MG63 (cell line): ENCODE measurements at regions not wholly inside any gene's neighbourhood (a gene's known extent, or its start where the extent isn't known, plus 50 kb on each side); places are given as distances from the start of the nearest gene placed in this dataset.

ENCODE experiments used
- DNase-seq: peaks from one replicate; pipeline ENCODE4 v3.0.0-alpha.2; 2020
- H3K27me3 ChIP-seq: fragments of 250-450 bp; sonication (Bioruptor Pico); 2 replicates; pipeline ENCODE4 v1.5.1; 2020; ENCODE audit warnings: mild to moderate bottlenecking, moderate library complexity
- H3K36me3 ChIP-seq: fragments of 250-450 bp; sonication (Bioruptor Pico); 2 replicates; pipeline ENCODE4 v1.5.1; 2020; ENCODE audit warnings: mild to moderate bottlenecking, moderate library complexity
- H3K4me3 ChIP-seq: fragments of 250-450 bp; sonication (Bioruptor Pico); 2 replicates; pipeline ENCODE4 v1.5.1; 2020; ENCODE audit warnings: mild to moderate bottlenecking, moderate library complexity
- H3K9me3 ChIP-seq: fragments of 250-450 bp; sonication (Bioruptor Pico); 2 replicates; pipeline ENCODE4 v1.5.1; 2020; ENCODE audit warnings: mild to moderate bottlenecking, moderate library complexity

- H3K9me3 ChIP-seq, result no peaks in the 10 kb centered on the region
- no peaks in the 10 kb centered on the region for H3K36me3 ChIP-seq
- DNase-seq, result no peak
- no peaks in the 10 kb centered on the region for H3K27me3 ChIP-seq
- H3K4me3 ChIP-seq, result no peak overlapping the region
Observed at GRCh38 chr20:40738976-40739375, 49.9 kb upstream of the MAFB start.

- 0 out of 2 replicates have a peak, but pooled peaks cover 2% of the 10 kb centered on the region for H3K27me3 ChIP-seq
- no peak for DNase-seq
- no peaks in the 10 kb centered on the region for H3K36me3 ChIP-seq
- H3K4me3 ChIP-seq, result no peak overlapping the region
- H3K9me3 ChIP-seq, result no peaks in the 10 kb centered on the region
Observed at GRCh38 chr20:40739841-40740240, 50.8 kb upstream of the MAFB start.

GRCh38 chr20:40741507-40742106, 52.6 kb upstream of the MAFB start:
- 0 out of 2 replicates have a peak, but pooled peaks cover 6% of the 10 kb centered on the region for H3K27me3 ChIP-seq
- H3K9me3 ChIP-seq, result no peaks in the 10 kb centered on the region
- H3K36me3 ChIP-seq, result no peaks in the 10 kb centered on the region
- DNase-seq, result peak; percentile 38
- no peak overlapping the region for H3K4me3 ChIP-seq

GRCh38 chr20:40743141-40743775, 54.2 kb upstream of the MAFB start:
- no peaks in the 10 kb centered on the region for H3K9me3 ChIP-seq
- H3K27me3 ChIP-seq, result 0 out of 2 replicates have a peak, but pooled peaks cover 6% of the 10 kb centered on the region
- H3K4me3 ChIP-seq, result no peak overlapping the region
- DNase-seq, result no peak
- H3K36me3 ChIP-seq, result no peaks in the 10 kb centered on the region

GRCh38 chr20:40744072-40744817, 55.2 kb upstream of the MAFB start:
- Histone ChIP-seq H3K4me3 (no peak overlapping the region), H3K27me3 (0 out of 2 replicates have a peak, but pooled peaks cover 6% of the 10 kb centered on the region), H3K36me3 (no peaks in the 10 kb centered on the region), H3K9me3 (no peaks in the 10 kb centered on the region)
- no peak for DNase-seq

- no peak for DNase-seq
- Histone ChIP-seq H3K27me3 (0 out of 2 replicates have a peak, but pooled peaks cover 6% of the 10 kb centered on the region), H3K9me3 (no peaks in the 10 kb centered on the region), H3K4me3 (no peak overlapping the region), H3K36me3 (no peaks in the 10 kb centered on the region)
Observed at GRCh38 chr20:40744818-40745175, 55.8 kb upstream of the MAFB start.

GRCh38 chr20:40746251-40746650, 57.2 kb upstream of the MAFB start:
- H3K4me3 ChIP-seq, result no peak overlapping the region
- H3K9me3 ChIP-seq, result no peaks in the 10 kb centered on the region
- DNase-seq, result no peak
- H3K27me3 ChIP-seq, result 0 out of 2 replicates have a peak, but pooled peaks cover 6% of the 10 kb centered on the region
- no peaks in the 10 kb centered on the region for H3K36me3 ChIP-seq

GRCh38 chr20:40748182-40748581, 59.1 kb upstream of the MAFB start:
- Histone ChIP-seq H3K4me3 (no peak overlapping the region), H3K36me3 (no peaks in the 10 kb centered on the region), H3K27me3 (0 out of 2 replicates have a peak, but pooled peaks cover 6% of the 10 kb centered on the region), H3K9me3 (no peaks in the 10 kb centered on the region)
- DNase-seq, result no peak

- Histone ChIP-seq H3K36me3 (no peaks in the 10 kb centered on the region), H3K9me3 (no peaks in the 10 kb centered on the region), H3K27me3 (0 out of 2 replicates have a peak, but pooled peaks cover 3% of the 10 kb centered on the region), H3K4me3 (no peak overlapping the region)
- no peak for DNase-seq
Observed at GRCh38 chr20:40749985-40750506, 61.0 kb upstream of the MAFB start.

- H3K9me3 ChIP-seq, result no peaks in the 10 kb centered on the region
Observed at GRCh38 chr20:40750541-40751035, 61.6 kb upstream of the MAFB start.

GRCh38 chr20:40753472-40753871, 64.4 kb upstream of the MAFB start:
- DNase-seq, result no peak
- Histone ChIP-seq H3K9me3 (no peaks in the 10 kb centered on the region), H3K36me3 (no peaks in the 10 kb centered on the region)

More at GRCh38 chr20:40750541-40751035, 61.6 kb upstream of the MAFB start:
- no peak overlapping the region for H3K4me3 ChIP-seq
- no peaks in the 10 kb centered on the region for H3K27me3 ChIP-seq
- no peak for DNase-seq
- no peaks in the 10 kb centered on the region for H3K36me3 ChIP-seq

GRCh38 chr20:40754339-40754943, 65.4 kb upstream of the MAFB start:
- no peaks in the 10 kb centered on the region for H3K9me3 ChIP-seq
- H3K36me3 ChIP-seq, result no peaks in the 10 kb centered on the region
- no peaks in the 10 kb centered on the region for H3K27me3 ChIP-seq
- H3K4me3 ChIP-seq, result no peak overlapping the region
- DNase-seq, result peak; percentile 12

More at GRCh38 chr20:40753472-40753871, 64.4 kb upstream of the MAFB start:
- Histone ChIP-seq H3K27me3 (no peaks in the 10 kb centered on the region), H3K4me3 (no peak overlapping the region)

GRCh38 chr20:40757087-40757486, 68.1 kb upstream of the MAFB start:
- Histone ChIP-seq H3K4me3 (no peak overlapping the region), H3K36me3 (no peaks in the 10 kb centered on the region), H3K27me3 (no peaks in the 10 kb centered on the region), H3K9me3 (no peaks in the 10 kb centered on the region)
- DNase-seq, result no peak

- Histone ChIP-seq H3K9me3 (no peaks in the 10 kb centered on the region), H3K27me3 (no peaks in the 10 kb centered on the region), H3K4me3 (no peak overlapping the region), H3K36me3 (no peaks in the 10 kb centered on the region)
- no peak for DNase-seq
Observed at GRCh38 chr20:40758790-40759189, 69.8 kb upstream of the MAFB start.

- no peak for DNase-seq
- Histone ChIP-seq H3K27me3 (no peaks in the 10 kb centered on the region), H3K36me3 (no peaks in the 10 kb centered on the region), H3K9me3 (no peaks in the 10 kb centered on the region), H3K4me3 (no peak overlapping the region)
Observed at GRCh38 chr20:40760399-40760798, 71.4 kb upstream of the MAFB start.

- no peaks in the 10 kb centered on the region for H3K36me3 ChIP-seq
- no peak overlapping the region for H3K4me3 ChIP-seq
- DNase-seq, result peak; percentile 39
- no peaks in the 10 kb centered on the region for H3K9me3 ChIP-seq
- H3K27me3 ChIP-seq, result no peaks in the 10 kb centered on the region
Observed at GRCh38 chr20:40763646-40764295, 74.7 kb upstream of the MAFB start.
